ENCODE measurements at regions not wholly inside any gene's neighbourhood (a gene's known extent, or its start where the extent isn't known, plus 50 kb on each side); places are given as distances from the start of the nearest gene placed in this dataset.

- Mint-ChIP-seq H3K27ac (no peak overlapping the region), H3K4me1 (ENCODE audit: low read depth) (peaks cover 2% of the 10 kb centered on the region), H3K36me3 (ENCODE audit: low read depth) (no peaks in the 10 kb centered on the region), H3K27me3 (ENCODE audit: low read depth) (peaks cover 3% of the 10 kb centered on the region), H3K9me3 (no peaks in the 10 kb centered on the region), H3K4me3 (no peak overlapping the region)
These were observed 350.9 kb downstream of the MID1IP1 start for GRCh38 chrX:39152106-39152649.

- no peak overlapping the region for H3K4me3 Mint-ChIP-seq
- no peaks in the 10 kb centered on the region for H3K4me1 Mint-ChIP-seq (ENCODE audit: low read depth)
- no peaks in the 10 kb centered on the region for H3K36me3 Mint-ChIP-seq (ENCODE audit: low read depth)
- H3K9me3 Mint-ChIP-seq = no peaks in the 10 kb centered on the region
- no peak overlapping the region for H3K27ac Mint-ChIP-seq
- peaks cover 6% of the 10 kb centered on the region for H3K27me3 Mint-ChIP-seq (ENCODE audit: low read depth)
These were observed 354.8 kb downstream of the MID1IP1 start for GRCh38 chrX:39156051-39156450.

GRCh38 chrX:39157006-39157405 is 355.7 kb downstream of the MID1IP1 start:
- H3K27ac Mint-ChIP-seq = no peak overlapping the region
- H3K9me3 Mint-ChIP-seq = no peaks in the 10 kb centered on the region
- H3K4me3 Mint-ChIP-seq = no peak overlapping the region

GRCh38 chrX:39157796-39158195 is 356.5 kb downstream of the MID1IP1 start:
- Mint-ChIP-seq H3K4me3 (no peak overlapping the region), H3K4me1 (ENCODE audit: low read depth) (peaks cover 4% of the 10 kb centered on the region), H3K36me3 (ENCODE audit: low read depth) (no peaks in the 10 kb centered on the region), H3K27me3 (ENCODE audit: low read depth) (peaks cover 6% of the 10 kb centered on the region), H3K9me3 (no peaks in the 10 kb centered on the region), H3K27ac (no peak overlapping the region)

More at GRCh38 chrX:39157006-39157405, 355.7 kb downstream of the MID1IP1 start:
- Mint-ChIP-seq H3K4me1 (ENCODE audit: low read depth) (peaks cover 2% of the 10 kb centered on the region), H3K36me3 (ENCODE audit: low read depth) (no peaks in the 10 kb centered on the region), H3K27me3 (ENCODE audit: low read depth) (peaks cover 6% of the 10 kb centered on the region)

GRCh38 chrX:39158801-39159657 is 357.8 kb downstream of the MID1IP1 start:
- H3K27ac Mint-ChIP-seq = no peak overlapping the region
- peaks cover 12% of the 10 kb centered on the region for H3K4me1 Mint-ChIP-seq (ENCODE audit: low read depth)

DNA sequence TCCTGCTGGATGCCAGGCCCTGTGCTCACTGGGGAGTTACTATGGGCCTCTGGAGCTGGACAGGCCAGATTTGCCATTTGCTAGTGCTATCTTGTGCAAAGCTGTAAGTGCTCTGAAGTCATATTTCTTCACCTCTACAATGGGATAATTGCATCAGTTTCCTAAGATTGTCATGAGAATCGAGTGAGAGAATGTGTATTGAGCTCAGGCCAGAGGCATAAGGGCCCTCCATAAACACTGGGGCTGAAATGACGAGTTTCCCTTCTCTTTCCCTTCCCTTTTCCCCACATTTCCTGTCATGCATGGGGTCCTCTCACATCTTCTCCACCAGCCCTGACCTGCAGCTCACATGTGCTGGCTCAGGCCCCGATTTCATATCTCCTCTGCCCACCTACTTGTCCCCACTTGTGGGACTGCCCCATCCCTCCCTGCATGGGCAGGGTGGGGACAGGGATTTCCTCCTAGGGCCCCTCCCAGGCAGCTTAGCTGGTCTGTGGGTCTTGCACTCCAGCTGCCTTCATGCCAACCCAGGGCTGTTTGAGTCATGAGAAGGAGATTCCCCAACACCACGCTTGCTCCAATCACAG is 358.8 kb downstream of the MID1IP1 start:
- Mint-ChIP-seq H3K27me3 (ENCODE audit: low read depth) (peaks cover 13% of the 10 kb centered on the region), H3K36me3 (ENCODE audit: low read depth) (no peaks in the 10 kb centered on the region), H3K4me3 (no peak overlapping the region), H3K9me3 (no peaks in the 10 kb centered on the region), H3K27ac (no peak overlapping the region), H3K4me1 (ENCODE audit: low read depth) (peaks cover 14% of the 10 kb centered on the region)

More at GRCh38 chrX:39158801-39159657, 357.8 kb downstream of the MID1IP1 start:
- no peaks in the 10 kb centered on the region for H3K36me3 Mint-ChIP-seq (ENCODE audit: low read depth)
- no peak overlapping the region for H3K4me3 Mint-ChIP-seq
- H3K9me3 Mint-ChIP-seq = no peaks in the 10 kb centered on the region
- H3K27me3 Mint-ChIP-seq (ENCODE audit: low read depth) = peaks cover 11% of the 10 kb centered on the region

DNA sequence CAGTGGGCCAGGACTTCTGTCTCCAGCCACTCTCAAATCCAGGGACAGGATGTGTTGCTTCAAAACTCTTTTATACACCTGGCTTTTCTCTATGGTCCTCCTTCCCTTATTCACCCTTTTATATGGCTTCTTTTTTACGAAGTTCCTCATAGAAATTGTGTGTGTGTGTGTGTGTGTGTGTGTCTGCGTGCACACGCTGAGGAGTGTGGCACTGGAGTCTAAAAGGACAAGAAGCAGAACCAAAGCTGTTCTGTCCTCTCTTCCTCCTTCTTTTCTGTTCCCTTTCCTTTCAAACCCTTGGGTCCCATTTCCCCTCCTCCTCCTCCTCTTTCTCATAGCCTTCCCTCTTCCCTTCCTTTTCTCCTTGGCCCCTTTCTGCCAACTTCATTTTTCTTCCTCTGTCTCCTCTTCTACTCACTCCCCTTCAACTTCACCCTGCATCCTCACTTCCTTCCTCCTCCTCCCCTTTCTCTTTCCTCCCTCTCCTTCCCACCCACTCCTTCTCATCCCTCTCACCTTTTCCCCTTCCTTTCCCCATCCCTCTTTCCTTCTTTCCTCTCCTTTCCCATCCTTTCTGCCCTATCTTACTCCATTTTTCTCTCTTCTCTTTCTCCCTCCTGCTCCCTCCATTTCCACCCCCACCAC is 360.5 kb downstream of the MID1IP1 start:
- peaks cover 19% of the 10 kb centered on the region for H3K4me1 Mint-ChIP-seq (ENCODE audit: low read depth)
- H3K27ac Mint-ChIP-seq = no peak overlapping the region
- peaks cover 11% of the 10 kb centered on the region for H3K27me3 Mint-ChIP-seq (ENCODE audit: low read depth)
- H3K9me3 Mint-ChIP-seq = no peaks in the 10 kb centered on the region
- peak overlapping the region; percentile 45 for H3K4me3 Mint-ChIP-seq
- H3K36me3 Mint-ChIP-seq (ENCODE audit: low read depth) = no peaks in the 10 kb centered on the region

DNA sequence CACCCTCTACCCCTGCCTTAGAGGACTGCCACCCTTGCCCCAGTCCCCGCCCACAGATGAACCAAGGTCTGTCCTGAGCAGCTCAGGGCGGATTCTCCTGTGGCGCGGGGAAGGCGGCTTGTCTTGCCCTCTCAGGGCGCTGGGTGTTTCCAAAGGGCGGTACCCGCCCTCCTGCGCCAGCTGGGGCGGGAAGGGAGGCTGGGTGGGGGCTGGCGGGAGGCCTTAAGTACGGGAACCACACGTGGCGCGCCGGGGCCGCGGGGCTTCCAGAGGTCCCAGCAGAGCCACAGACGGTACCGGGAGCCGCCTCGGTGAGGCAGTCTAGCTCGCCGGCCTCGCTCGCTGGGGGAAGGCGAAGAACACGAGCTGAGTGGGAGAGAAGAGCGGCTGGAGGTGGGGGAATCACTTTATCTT is 361.1 kb downstream of the MID1IP1 start:
- H3K27me3 Mint-ChIP-seq (ENCODE audit: low read depth) = peaks cover 11% of the 10 kb centered on the region
- H3K4me3 Mint-ChIP-seq = peak overlapping the region; percentile 45
- no peaks in the 10 kb centered on the region for H3K9me3 Mint-ChIP-seq
- H3K36me3 Mint-ChIP-seq (ENCODE audit: low read depth) = no peaks in the 10 kb centered on the region
- H3K4me1 Mint-ChIP-seq (ENCODE audit: low read depth) = peaks cover 20% of the 10 kb centered on the region
- H3K27ac Mint-ChIP-seq = no peak overlapping the region

DNA sequence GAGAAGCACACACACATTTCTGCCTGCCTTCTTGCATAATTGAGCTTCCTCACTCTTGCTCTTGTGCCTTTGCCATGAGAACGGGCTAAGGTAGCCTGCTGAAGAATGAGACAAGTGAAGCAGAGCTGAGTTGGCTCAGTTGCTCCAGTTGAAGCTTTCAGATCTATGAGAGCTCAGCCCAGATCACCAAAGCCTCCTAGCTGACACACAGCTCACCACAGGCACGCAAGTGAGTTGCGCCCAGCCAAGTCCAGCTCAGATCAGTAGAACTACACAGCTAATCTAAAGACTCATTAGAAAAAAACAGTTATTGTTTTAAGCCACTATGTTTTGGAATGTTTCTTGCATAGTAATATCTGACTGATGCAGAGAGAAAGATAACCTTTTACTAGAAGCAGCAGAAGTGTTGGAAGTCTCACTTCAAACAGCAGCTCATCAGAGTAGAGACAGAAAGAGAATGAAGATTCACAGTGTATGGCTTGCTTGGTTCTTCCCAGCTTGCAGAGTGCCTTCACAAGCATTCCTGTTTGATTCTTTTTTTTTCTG is 362.4 kb downstream of the MID1IP1 start:
- H3K4me1 Mint-ChIP-seq (ENCODE audit: low read depth) = peaks cover 26% of the 10 kb centered on the region
- no peaks in the 10 kb centered on the region for H3K9me3 Mint-ChIP-seq
- H3K36me3 Mint-ChIP-seq (ENCODE audit: low read depth) = no peaks in the 10 kb centered on the region
- H3K27ac Mint-ChIP-seq = no peak overlapping the region
- peaks cover 11% of the 10 kb centered on the region for H3K27me3 Mint-ChIP-seq (ENCODE audit: low read depth)
- H3K4me3 Mint-ChIP-seq = no peak overlapping the region

DNA sequence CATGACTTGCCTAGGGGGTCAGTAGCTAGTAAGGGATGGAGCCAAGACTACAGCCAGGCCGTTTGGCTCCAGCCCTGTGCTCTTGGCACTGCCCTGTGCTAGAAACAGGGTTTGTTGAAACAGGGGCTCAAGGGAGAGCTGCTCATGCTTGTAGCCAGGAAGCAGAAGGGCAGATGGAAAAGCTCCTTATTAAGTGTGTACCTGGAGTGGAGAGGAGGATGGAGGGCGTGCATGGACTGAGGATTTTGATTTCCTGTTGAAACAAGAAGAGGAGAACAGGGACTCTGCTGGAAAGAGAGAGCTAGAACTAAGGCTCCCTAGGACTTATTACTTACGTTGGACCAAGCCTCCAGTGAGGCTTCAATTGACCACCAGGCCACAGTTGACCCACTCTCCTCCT is 363.0 kb downstream of the MID1IP1 start:
- Mint-ChIP-seq H3K27ac (no peak overlapping the region), H3K27me3 (ENCODE audit: low read depth) (peaks cover 7% of the 10 kb centered on the region), H3K4me3 (no peak overlapping the region), H3K9me3 (no peaks in the 10 kb centered on the region), H3K4me1 (ENCODE audit: low read depth) (peaks cover 26% of the 10 kb centered on the region), H3K36me3 (ENCODE audit: low read depth) (no peaks in the 10 kb centered on the region)

- H3K27ac Mint-ChIP-seq = no peak overlapping the region
- no peaks in the 10 kb centered on the region for H3K36me3 Mint-ChIP-seq (ENCODE audit: low read depth)
- peaks cover 7% of the 10 kb centered on the region for H3K27me3 Mint-ChIP-seq (ENCODE audit: low read depth)
- peaks cover 26% of the 10 kb centered on the region for H3K4me1 Mint-ChIP-seq (ENCODE audit: low read depth)
- H3K9me3 Mint-ChIP-seq = no peaks in the 10 kb centered on the region
- no peak overlapping the region for H3K4me3 Mint-ChIP-seq
These were observed 363.9 kb downstream of the MID1IP1 start for GRCh38 chrX:39165185-39165584.

- no peaks in the 10 kb centered on the region for H3K36me3 Mint-ChIP-seq (ENCODE audit: low read depth)
- no peaks in the 10 kb centered on the region for H3K9me3 Mint-ChIP-seq
- no peak overlapping the region for H3K27ac Mint-ChIP-seq
- H3K27me3 Mint-ChIP-seq (ENCODE audit: low read depth) = peaks cover 7% of the 10 kb centered on the region
- H3K4me1 Mint-ChIP-seq (ENCODE audit: low read depth) = peaks cover 26% of the 10 kb centered on the region
- H3K4me3 Mint-ChIP-seq = no peak overlapping the region
These were observed 364.5 kb downstream of the MID1IP1 start for GRCh38 chrX:39165773-39166172.

GRCh38 chrX:39167791-39168190 is 366.5 kb downstream of the MID1IP1 start:
- Mint-ChIP-seq H3K4me3 (no peak overlapping the region), H3K9me3 (no peaks in the 10 kb centered on the region), H3K4me1 (ENCODE audit: low read depth) (peaks cover 22% of the 10 kb centered on the region), H3K27me3 (ENCODE audit: low read depth) (peaks cover 7% of the 10 kb centered on the region), H3K27ac (no peak overlapping the region), H3K36me3 (ENCODE audit: low read depth) (no peaks in the 10 kb centered on the region)

DNA sequence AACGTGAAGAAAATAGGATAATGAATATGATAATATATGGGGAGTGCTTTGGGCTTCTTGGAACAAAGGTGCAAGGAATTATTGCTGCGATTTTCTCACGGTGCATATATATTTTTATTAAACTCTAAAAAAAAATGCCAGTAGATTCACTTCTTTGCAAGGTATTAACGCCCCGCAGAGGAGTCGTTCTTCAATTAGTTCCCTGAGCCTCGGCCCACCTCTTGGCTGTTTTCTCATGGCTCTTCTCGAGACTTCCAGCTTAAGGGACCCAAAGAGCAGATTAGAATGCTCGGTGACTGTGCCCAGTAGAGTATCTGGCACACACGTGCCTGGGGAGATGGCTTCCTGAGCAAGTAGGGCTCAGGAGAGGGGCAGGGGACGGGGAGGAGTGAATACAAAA is 367.4 kb downstream of the MID1IP1 start:
- no peak overlapping the region for H3K4me3 Mint-ChIP-seq
- no peak overlapping the region for H3K27ac Mint-ChIP-seq
- H3K36me3 Mint-ChIP-seq (ENCODE audit: low read depth) = no peaks in the 10 kb centered on the region
- H3K9me3 Mint-ChIP-seq = no peaks in the 10 kb centered on the region
- peaks cover 3% of the 10 kb centered on the region for H3K27me3 Mint-ChIP-seq (ENCODE audit: low read depth)
- peaks cover 16% of the 10 kb centered on the region for H3K4me1 Mint-ChIP-seq (ENCODE audit: low read depth)
